SK-N-SH (cell line): ENCODE measurements at regions not wholly inside any gene's neighbourhood (a gene's known extent, or its start where the extent isn't known, plus 50 kb on each side); places are given as distances from the start of the nearest gene placed in this dataset.

Experiments
- CHD2 ChIP-seq: fragments of 150-350 bp; IDR thresholded peaks from 2 replicates; pipeline ENCODE4 v1.6.1; 2018; ENCODE audit warnings: low read length; ENCODE audit not compliant: partially characterized antibody
- EP300 ChIP-seq, 2 experiments: IDR thresholded peaks; 2 replicates each; pipeline versions ENCODE4 v1.4.0 to v1.6.1; 2012; ENCODE audit warnings: borderline replicate concordance in 1 of 2, low read depth in 1 of 2, low read length in 1 of 2
- EZH2phosphoT487 ChIP-seq: fragments of 200-600 bp; sonication (generic); IDR thresholded peaks from 2 replicates; pipeline ENCODE4 v1.6.1; 2017; ENCODE audit warnings: low read depth, mixed run types, mild to moderate bottlenecking, antibody characterized with exemption, moderate library complexity, borderline replicate concordance
- FOSL2 ChIP-seq: IDR thresholded peaks from 2 replicates; pipeline ENCODE4 v1.4.0; 2012; ENCODE audit warnings: low read depth, mild to moderate bottlenecking, moderate library complexity, borderline replicate concordance
- GABPA ChIP-seq: IDR thresholded peaks from 2 replicates; pipeline ENCODE4 v1.4.0; 2012; ENCODE audit warnings: low read depth, mild to moderate bottlenecking
- JUND ChIP-seq: IDR thresholded peaks from 2 replicates; pipeline ENCODE4 v1.4.0; 2012
- MXI1 ChIP-seq: IDR thresholded peaks from 2 replicates; pipeline ENCODE4 v1.6.1; 2012; ENCODE audit warnings: mild to moderate bottlenecking, low read depth, low read length, improper control_type of control experiment
- NRF1 ChIP-seq: IDR thresholded peaks from 2 replicates; pipeline ENCODE4 v1.6.1; 2012; ENCODE audit warnings: low read depth, mild to moderate bottlenecking, low read length
- POLR2AphosphoS5 ChIP-seq: IDR thresholded peaks from 2 replicates; pipeline ENCODE4 v1.6.1; 2012; ENCODE audit warnings: low read depth, low read length
- YY1 ChIP-seq: IDR thresholded peaks from 2 replicates; pipeline ENCODE4 v1.4.0; 2012; ENCODE audit warnings: low read depth, mild to moderate bottlenecking
- TF ChIP-seq, protein P1 (sequence below): fragments of 150-350 bp; IDR thresholded peaks from 2 replicates; pipeline ENCODE4 v1.6.1; 2016; ENCODE audit warnings: mild to moderate bottlenecking, low read depth, low read length
- TF ChIP-seq, protein P2 (sequence below): fragments of 200-600 bp; sonication (generic); IDR thresholded peaks from 2 replicates; pipeline ENCODE4 v1.6.1; 2017; ENCODE audit warnings: antibody characterized with exemption, mild to moderate bottlenecking, moderate library complexity

DNA sequence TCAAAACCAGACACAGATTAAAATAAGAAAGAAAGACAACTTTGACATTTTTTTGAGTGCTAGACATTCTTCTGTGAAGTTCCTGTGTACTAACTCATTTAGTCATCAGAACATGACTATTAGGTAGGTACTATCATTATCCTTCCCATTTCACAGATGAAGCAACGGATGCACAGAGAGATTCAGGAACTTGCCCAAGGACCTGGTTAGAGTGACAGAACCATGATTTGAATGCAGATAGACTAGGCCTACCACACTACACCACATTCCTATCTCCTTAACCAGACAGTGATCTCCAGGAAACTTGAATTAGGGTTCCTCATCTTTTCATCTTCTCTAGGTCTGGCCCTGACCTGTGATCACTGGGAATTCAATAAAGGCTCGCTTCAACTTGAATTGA lies 54.4 kb upstream of the MED13L start:
- TF ChIP-seq JUND = no peak
- TF ChIP-seq EP300 (IDR thresholded peaks at IDR 0.05; ENCODE audit: borderline replicate concordance in 1 of 2, low read depth in 1 of 2, low read length in 1 of 2) = no peak
- TF ChIP-seq, protein P1, sequence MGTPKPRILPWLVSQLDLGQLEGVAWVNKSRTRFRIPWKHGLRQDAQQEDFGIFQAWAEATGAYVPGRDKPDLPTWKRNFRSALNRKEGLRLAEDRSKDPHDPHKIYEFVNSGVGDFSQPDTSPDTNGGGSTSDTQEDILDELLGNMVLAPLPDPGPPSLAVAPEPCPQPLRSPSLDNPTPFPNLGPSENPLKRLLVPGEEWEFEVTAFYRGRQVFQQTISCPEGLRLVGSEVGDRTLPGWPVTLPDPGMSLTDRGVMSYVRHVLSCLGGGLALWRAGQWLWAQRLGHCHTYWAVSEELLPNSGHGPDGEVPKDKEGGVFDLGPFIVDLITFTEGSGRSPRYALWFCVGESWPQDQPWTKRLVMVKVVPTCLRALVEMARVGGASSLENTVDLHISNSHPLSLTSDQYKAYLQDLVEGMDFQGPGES = no peak
- TF ChIP-seq, protein P2, sequence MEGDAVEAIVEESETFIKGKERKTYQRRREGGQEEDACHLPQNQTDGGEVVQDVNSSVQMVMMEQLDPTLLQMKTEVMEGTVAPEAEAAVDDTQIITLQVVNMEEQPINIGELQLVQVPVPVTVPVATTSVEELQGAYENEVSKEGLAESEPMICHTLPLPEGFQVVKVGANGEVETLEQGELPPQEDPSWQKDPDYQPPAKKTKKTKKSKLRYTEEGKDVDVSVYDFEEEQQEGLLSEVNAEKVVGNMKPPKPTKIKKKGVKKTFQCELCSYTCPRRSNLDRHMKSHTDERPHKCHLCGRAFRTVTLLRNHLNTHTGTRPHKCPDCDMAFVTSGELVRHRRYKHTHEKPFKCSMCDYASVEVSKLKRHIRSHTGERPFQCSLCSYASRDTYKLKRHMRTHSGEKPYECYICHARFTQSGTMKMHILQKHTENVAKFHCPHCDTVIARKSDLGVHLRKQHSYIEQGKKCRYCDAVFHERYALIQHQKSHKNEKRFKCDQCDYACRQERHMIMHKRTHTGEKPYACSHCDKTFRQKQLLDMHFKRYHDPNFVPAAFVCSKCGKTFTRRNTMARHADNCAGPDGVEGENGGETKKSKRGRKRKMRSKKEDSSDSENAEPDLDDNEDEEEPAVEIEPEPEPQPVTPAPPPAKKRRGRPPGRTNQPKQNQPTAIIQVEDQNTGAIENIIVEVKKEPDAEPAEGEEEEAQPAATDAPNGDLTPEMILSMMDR = no peak
- TF ChIP-seq GABPA = no peak
- no peak for TF ChIP-seq NRF1
- no peak for TF ChIP-seq POLR2AphosphoS5
- TF ChIP-seq MXI1 = no peak
- no peak for TF ChIP-seq CHD2
- TF ChIP-seq EZH2phosphoT487 = no peak
- TF ChIP-seq FOSL2 = no peak
- TF ChIP-seq YY1 = no peak
